ENCODE measurements at regions not wholly inside any gene's neighbourhood (a gene's known extent, or its start where the extent isn't known, plus 50 kb on each side); places are given as distances from the start of the nearest gene placed in this dataset.

DNA sequence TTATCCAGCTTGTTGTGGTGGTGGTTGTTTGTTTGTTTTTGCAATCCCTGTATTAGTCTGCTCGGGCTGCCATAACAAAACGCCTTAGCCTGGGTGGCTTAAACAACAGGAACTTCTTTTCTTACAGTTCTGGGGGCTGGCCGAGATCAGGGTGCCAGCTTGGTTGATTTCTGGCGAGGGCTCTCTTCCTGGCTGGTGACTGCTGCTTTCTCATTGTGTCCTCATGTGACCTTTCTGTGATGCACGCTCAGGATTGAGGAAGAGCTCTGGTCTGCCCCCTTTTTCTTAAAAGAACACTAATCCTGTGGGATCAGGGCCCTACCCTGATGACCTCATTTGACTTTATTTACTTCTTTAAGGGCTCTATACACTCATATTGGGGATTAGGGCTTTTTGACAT lies 107.1 kb upstream of the NRP1 start:
- TF ChIP-seq, protein P1, sequence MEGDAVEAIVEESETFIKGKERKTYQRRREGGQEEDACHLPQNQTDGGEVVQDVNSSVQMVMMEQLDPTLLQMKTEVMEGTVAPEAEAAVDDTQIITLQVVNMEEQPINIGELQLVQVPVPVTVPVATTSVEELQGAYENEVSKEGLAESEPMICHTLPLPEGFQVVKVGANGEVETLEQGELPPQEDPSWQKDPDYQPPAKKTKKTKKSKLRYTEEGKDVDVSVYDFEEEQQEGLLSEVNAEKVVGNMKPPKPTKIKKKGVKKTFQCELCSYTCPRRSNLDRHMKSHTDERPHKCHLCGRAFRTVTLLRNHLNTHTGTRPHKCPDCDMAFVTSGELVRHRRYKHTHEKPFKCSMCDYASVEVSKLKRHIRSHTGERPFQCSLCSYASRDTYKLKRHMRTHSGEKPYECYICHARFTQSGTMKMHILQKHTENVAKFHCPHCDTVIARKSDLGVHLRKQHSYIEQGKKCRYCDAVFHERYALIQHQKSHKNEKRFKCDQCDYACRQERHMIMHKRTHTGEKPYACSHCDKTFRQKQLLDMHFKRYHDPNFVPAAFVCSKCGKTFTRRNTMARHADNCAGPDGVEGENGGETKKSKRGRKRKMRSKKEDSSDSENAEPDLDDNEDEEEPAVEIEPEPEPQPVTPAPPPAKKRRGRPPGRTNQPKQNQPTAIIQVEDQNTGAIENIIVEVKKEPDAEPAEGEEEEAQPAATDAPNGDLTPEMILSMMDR (conservative IDR thresholded peaks at IDR 0.05; ENCODE audit: low read depth, low read length) = no peak
- no peak for DNase-seq (ENCODE audit: low read depth)
- H3K4me3 ChIP-seq (ENCODE audit: low read depth, low read length) = no peak overlapping the region

DNA sequence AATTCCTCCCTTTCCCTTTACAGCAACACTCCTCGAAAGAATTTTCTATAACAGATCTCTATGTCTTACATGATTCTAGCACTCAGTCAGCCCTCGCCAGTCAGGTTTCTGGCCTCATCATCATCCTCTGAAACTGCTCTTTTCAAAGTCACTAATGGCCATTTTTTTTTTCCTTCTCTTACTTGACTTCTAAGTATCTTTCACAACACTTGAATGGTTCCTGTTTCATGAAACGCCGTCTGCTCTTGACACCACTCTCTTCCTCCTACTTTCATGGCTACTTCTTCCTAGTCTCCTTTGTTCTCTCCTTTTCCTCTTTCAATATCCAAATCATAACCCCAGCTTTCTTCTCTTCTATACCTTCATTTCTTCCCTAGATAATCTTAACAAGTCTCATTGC lies 100.5 kb upstream of the NRP1 start:
- no peak overlapping the region for H3K4me3 ChIP-seq (ENCODE audit: low read depth, low read length)
- DNase-seq (ENCODE audit: low read depth) = no peak
- TF ChIP-seq, protein P1 (conservative IDR thresholded peaks at IDR 0.05; ENCODE audit: low read depth, low read length) = no peak

DNA sequence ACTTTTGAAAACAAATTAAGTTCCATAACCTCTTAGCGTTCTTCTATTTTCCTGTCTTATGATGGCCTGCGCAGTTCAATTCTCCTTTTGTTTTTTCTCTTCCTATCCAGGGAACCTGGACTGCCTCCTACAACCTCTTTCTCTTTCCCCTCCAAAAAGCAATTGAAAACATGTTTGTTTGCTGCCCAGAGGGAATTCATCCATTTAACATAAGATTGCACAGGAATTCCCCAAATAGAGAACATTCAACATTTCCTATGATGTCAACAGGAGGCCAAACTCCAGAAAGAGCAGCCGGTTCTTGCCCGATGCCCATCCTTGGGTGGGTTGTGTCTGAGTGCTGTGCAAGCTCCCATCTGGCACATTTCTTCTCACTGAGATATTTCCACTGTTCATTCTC lies 94.2 kb upstream of the NRP1 start:
- TF ChIP-seq, protein P1 (conservative IDR thresholded peaks at IDR 0.05; ENCODE audit: low read depth, low read length) = no peak
- no peak for DNase-seq (ENCODE audit: low read depth)
- H3K4me3 ChIP-seq (ENCODE audit: low read depth, low read length) = no peak overlapping the region

DNA sequence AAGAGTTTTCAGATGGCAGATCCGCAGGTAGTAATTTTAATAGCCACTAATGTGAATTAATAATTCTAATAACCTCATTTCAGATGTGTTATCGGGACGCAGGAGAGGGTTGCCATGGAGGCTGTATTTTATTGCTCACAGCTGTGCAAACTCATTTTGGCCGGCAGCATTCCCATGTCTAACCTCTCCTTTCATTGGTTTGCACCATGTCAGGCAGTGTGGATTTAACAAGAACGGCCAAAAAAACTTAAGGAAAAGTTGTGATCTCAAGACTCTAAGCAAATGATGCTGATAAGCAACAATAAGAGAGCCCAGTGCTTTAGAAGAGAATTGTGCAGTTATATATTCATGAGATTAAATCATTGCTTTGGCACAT lies 88.7 kb upstream of the NRP1 start:
- TF ChIP-seq, protein P1 (conservative IDR thresholded peaks at IDR 0.05; ENCODE audit: low read depth, low read length) = no peak
- DNase-seq (ENCODE audit: low read depth) = no peak
- no peak overlapping the region for H3K4me3 ChIP-seq (ENCODE audit: low read depth, low read length)

DNA sequence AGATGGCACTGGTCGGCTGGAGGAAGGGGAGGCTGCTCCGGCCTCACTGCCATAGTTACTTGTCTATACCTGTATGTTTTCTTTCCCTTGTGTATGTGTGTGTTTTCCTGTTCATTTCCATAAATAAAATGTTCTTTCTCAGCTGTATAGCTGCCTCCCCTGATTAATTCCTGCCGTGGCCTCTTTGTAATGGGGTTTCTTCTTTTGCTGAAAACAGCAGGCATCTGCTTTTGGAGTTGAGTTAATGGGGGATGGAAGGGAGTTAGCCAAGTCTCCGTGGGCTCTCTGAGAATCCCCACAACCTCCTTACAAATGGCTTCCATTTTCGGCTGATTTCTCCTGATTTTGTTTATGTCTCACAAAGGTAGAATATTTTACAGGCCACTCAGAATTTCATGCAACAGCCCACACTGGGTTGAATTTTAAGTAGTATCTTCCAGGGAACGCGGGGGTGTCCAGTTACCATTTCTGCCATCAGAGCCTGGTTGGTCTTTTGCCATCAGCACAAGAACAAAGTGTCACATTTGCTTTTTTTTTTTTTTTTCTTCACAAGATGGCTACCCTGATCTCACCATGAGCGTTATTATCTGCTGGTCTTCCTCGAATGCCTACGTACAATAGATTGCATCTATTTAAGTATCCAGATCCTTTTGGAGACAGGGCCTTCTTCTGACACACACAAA lies 88.1 kb upstream of the NRP1 start:
- H3K4me3 ChIP-seq (ENCODE audit: low read depth, low read length) = no peak overlapping the region
- DNase-seq (ENCODE audit: low read depth) = no peak
- TF ChIP-seq, protein P1 (conservative IDR thresholded peaks at IDR 0.05; ENCODE audit: low read depth, low read length) = no peak

DNA sequence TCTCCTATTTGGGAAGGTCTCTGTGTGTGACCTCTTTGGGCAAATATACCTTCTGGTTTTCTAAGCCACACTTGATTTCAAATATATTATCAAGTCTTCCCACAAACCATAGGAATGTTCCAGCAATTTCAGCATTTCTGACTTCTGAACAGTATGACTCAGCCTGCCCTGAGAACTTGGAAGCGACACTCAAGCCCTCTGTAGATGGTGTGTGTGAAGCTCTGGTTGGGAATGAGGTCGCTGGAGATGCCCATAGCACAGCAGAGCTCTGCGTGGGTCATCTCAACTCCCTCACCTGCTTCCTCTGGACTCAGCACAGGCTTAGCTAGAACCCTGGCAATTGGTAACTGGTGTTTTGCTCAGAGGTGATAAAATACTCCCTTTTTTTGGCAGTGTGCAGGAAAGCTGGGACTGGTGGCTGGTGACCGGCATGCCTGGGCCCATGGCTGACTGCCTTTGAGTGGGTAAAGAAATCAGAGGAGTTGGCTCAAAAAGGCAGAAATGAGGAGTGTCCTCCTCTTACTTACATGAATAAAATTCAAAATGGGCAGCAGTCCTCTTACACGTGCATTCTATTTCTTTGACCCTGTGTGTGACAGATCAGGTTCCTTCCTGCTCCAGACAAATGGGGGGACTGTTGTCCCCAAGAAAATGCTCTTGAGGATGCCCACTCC lies 87.5 kb upstream of the NRP1 start:
- peak; percentile 94 for DNase-seq (ENCODE audit: low read depth)
- TF ChIP-seq, protein P1 (conservative IDR thresholded peaks at IDR 0.05; ENCODE audit: low read depth, low read length) = peak; percentile 9
- no peak overlapping the region for H3K4me3 ChIP-seq (ENCODE audit: low read depth, low read length)

DNA sequence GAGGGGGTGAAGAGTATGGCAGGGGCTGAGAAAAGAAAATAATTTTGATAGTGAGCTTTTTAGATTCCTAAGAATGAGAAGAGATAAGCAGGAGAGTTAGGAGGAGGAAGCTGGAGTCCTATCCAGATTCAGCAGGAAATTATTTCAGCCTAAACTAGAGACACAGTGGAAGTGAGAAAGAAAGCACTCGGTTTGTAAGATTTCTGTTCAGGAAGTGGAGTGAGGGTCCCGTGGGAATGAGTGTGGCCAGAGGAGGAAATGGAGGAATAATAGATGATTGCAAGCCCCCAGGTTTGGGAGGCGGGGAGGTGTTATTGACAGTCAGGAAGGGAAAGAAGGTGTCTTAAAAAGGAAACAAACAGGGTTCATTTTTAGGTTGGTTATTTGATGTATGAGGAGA lies 84.8 kb upstream of the NRP1 start:
- H3K4me3 ChIP-seq (ENCODE audit: low read depth, low read length) = no peak overlapping the region
- TF ChIP-seq, protein P1 (conservative IDR thresholded peaks at IDR 0.05; ENCODE audit: low read depth, low read length) = no peak
- no peak for DNase-seq (ENCODE audit: low read depth)
